GM18519 (cell line): ENCODE measurements at regions not wholly inside any gene's neighbourhood (a gene's known extent, or its start where the extent isn't known, plus 50 kb on each side); places are given as distances from the start of the nearest gene placed in this dataset.

Source experiments
- ATAC-seq: cut with Tn5 transposase; IDR thresholded peaks from one replicate; pipeline ENCODE4 v1.9.1; 2021; ENCODE audit warnings: mild to moderate bottlenecking, moderate library complexity; ENCODE audit not compliant: unreplicated experiment, low FRiP score

- no peak for ATAC-seq
These were observed 74.7 kb upstream of the GATB start for GRCh38 chr4:151835467-151835866.

GRCh38 chr4:151833174-151833573, 72.4 kb upstream of the GATB start:
- ATAC-seq, result peak; percentile 67

- ATAC-seq, result no peak
These were observed 70.7 kb upstream of the GATB start for GRCh38 chr4:151831526-151831925.

GRCh38 chr4:151830168-151830567, 69.4 kb upstream of the GATB start:
- no peak for ATAC-seq

- ATAC-seq, result no peak
These were observed 68.5 kb upstream of the GATB start for GRCh38 chr4:151829309-151829708.

GRCh38 chr4:151824656-151825055, 63.8 kb upstream of the GATB start:
- no peak for ATAC-seq

- ATAC-seq, result no peak
These were observed 61.5 kb upstream of the GATB start for GRCh38 chr4:151822331-151822730.

GRCh38 chr4:151820004-151820403, 59.2 kb upstream of the GATB start:
- ATAC-seq, result no peak

- ATAC-seq, result no peak
These were observed 50.6 kb upstream of the GATB start for GRCh38 chr4:151811403-151811802.
